NCI-H2081 (cell line): ENCODE measurements at regions not wholly inside any gene's neighbourhood (a gene's known extent, or its start where the extent isn't known, plus 50 kb on each side); places are given as distances from the start of the nearest gene placed in this dataset.
"Not testable (repeated sequence)": the region's sequence is repeated elsewhere in the genome, so short reads cannot be mapped to it uniquely, and the experiment has no call there.

Experiments used
- DNase-seq, 2 experiments: peaks; one replicate each; lab custom pipeline; 2025; lab: John Stamatoyannopoulos, UW

GRCh38 chr10:33783078-33783477 is 448.6 kb upstream of the NRP1 start:
- DNase-seq = no peak

- DNase-seq = no peak
These were observed 447.3 kb upstream of the NRP1 start for GRCh38 chr10:33781606-33782395.

GRCh38 chr10:33780961-33781360 is 446.5 kb upstream of the NRP1 start:
- no peak for DNase-seq

- no peak for DNase-seq
These were observed 442.8 kb upstream of the NRP1 start for GRCh38 chr10:33777223-33777622.

GRCh38 chr10:33776419-33777070 is 442.1 kb upstream of the NRP1 start:
- DNase-seq = peak in 1 of 2 experiments; percentile 2

DNA sequence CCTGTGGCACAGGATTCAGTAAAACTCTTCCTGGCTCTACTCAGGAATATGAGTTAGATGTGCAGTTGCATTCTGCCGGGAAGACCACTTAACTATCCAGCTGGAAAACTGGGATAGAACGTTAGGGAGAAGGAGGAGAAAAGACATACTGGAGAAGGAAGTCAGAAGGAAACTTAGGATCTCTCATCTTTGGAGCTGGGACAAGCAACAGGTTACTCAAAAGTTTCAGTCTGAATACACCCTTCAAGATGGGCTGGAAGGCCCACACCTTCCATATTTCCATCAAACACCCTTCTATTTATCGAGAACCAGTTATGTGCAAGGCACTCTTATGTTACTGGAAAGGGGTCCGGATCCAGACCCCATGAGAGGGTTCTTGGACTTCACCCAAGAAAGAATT is 440.4 kb upstream of the NRP1 start:
- DNase-seq = no peak

DNA sequence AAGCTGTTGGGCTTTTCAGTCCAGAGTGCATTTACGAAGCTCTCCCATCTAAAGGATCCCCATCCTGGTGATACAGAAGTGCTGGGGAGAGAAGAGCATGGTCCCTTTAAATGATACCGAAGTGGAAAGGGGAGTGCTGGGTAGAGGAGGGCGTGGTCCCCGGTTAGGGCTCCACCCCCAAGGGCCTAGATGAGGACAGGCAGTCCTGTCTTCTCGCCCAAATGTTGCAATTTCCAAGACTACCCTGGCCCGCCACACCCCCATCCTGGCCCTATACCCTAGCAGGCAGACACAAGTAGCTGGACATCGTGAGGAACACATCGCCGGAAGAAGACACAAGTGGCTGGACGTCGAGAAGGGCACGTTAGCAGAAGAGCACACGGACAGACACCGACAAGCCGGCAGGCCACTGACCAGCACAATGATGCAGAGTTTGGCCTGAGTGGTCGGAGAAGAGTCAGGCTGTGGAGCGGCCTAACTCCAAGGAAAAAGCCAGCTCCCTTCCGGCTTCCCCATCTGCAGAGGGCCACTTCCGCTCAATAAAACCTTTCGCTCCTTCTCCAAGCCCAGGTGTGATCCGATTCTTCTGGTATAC is 439.5 kb upstream of the NRP1 start:
- no peak for DNase-seq

DNA sequence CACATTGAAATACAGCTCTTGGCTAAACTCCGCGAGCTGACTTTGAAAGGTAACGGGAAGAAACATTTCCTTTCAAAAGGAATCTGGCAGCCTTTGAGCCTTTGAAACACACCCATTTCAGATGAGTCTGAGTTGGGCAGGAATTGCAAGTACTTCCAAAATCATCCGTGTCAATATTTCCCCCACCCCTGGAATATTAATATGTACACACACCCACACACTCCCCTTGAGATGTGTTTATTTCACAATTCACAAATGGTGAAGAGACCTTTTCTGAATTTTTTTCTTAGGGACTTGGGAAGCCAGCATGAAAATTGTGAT is 438.7 kb upstream of the NRP1 start:
- peak in 1 of 2 experiments; percentile 4 for DNase-seq

GRCh38 chr10:33772370-33773252 is 438.1 kb upstream of the NRP1 start:
- peak in 1 of 2 experiments; percentile 4 for DNase-seq

DNA sequence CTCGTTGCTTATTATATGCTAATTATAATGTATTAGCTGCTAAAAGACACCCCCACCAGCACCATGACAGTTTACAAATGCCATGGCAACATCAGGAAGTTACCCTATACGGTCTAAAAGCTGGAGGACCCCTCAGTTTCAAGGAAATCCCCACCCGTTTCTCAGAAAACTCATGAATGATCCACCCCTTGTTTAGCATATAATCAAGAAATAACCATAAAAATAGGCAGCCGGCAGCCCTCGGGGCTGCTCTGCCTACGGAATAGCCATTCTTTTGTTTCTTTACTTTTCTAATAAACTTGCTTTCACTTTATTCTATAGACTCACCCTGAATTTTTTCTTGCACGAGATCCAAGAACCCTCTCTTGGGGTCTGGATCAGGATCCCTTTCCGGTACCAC is 437.4 kb upstream of the NRP1 start:
- not testable (repeated sequence) for DNase-seq

DNA sequence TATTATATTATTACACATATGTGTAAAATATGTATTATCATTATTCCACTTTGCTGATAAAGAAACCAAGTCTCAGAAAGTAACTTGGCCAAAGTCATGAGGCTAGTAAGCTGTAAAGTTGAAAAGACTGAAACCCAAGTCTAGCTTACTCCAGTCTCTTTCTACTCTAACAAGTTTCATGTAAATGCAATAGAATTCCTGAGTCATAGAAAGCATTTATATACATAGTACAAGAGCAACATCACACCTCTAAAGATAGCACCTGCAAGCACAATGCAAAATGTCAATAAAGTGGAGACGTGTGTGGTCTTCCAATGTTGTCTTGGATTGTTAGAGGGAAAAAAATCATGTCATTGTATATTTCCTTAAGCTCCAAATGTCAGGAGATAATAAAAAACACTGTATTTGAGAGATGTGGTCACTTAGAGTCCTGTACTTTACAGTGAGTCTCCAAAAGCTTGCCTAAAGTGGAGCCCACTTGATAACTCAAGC is 430.3 kb upstream of the NRP1 start:
- no peak for DNase-seq

GRCh38 chr10:33760056-33760943 is 425.8 kb upstream of the NRP1 start:
- DNase-seq = no peak

DNA sequence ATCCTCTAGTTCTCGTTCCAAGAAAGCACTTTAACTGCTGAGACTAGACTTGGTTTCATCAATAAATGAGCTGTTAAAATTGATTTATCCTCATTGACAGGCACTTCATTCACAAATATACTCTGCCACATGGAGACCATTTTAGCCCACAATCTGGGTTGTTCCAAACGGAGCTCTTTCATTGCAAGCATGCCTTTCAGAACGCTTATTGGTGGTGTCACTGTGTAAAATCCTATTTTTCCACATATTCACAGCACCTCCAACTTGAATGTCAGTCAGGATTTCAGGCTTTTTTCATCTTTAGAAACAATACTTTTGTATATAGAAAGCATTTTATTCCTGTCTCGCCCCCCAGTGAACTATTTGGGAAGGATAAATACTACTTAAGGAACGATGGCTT is 424.7 kb upstream of the NRP1 start:
- no peak for DNase-seq

- DNase-seq = no peak
These were observed 423.8 kb upstream of the NRP1 start for GRCh38 chr10:33758299-33758698.

- no peak for DNase-seq
These were observed 419.6 kb upstream of the NRP1 start for GRCh38 chr10:33754052-33754451.

DNA sequence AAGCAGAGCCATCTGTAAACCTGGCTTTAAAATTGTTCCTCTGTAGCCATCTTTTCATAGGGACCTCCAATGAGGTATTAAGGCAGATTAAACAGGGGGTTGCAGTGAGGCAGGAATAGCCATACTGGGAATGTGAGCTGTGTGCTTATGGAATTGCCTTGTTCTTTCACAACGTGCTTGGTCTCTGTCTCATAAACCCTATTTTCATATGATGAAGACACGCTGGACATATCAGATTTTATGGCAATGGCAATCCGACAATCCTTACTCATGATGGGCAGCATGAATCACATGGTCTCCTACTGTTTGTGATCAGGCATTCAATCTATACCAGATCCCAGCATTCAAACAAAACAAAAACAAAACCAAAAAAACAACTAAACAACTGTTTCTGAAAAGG is 418.9 kb upstream of the NRP1 start:
- DNase-seq = no peak

DNA sequence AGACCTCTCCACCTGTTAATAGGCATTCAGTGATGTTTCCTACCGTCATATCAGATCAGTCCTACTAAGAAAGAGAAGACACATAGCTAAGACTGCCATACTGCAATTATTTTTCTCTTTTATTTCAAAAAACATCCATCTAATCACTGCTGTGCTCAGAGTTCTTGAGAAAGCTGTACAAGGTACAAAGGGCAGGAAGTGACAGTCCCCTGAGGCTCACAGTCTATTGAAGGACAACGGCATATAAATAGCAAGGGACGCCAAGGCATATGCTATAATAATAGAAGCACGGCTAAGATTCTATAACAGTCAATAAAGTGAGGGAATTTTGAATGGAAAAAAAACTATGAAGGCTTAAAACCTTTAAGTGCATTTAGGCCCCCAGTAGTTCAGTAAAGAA is 415.3 kb upstream of the NRP1 start:
- no peak for DNase-seq

DNA sequence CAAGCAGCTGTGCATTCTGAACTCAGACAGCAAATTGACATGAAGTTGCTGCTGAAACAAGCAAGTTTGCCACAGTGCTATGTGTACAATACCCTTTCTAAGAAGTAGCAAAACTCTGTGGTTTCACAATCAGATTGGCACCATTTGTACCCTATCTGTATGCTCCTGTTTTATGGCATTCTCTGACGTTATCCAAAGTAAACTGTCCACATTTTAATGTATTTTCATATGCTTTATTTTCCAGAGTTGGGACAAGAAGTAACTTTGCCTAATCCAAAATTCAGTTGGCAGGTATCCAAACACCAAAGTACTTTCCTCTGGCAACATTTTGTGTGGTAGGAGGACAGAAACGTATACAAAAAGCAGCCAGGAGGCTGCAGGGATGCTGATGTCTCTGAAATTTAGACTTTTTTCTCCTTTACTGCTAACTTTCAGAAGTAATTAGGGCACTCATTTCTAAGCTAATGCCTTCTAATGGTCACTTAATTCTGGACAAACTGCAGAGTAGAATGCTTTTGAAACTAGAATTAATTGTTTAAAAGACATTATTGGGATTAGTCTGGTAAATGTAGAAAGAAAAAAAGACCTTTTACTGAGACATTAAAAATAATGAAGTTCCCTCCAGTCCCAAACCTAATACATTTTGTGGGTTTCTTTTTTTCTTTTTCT is 414.7 kb upstream of the NRP1 start:
- DNase-seq = no peak

GRCh38 chr10:33746836-33747268 is 412.4 kb upstream of the NRP1 start:
- DNase-seq = no peak

DNA sequence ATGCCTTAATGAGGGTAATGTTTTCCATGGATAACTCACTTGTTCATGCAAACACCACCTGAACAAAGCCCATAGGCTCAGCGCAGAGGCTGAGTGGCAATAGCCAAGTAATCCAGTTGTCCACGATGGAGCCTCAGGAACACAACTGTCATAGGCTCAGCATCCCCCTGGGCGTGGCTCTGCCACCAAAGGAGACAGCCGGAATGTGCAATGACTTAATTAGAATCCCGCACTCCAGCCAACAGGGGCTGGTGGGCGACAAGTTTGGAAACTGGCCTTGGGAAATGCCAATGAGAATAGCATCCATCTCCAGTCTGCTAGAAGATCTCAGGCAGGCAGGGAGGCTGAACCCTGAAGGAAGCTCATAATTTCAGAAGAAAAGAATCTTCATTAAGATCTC is 411.7 kb upstream of the NRP1 start:
- no peak for DNase-seq

GRCh38 chr10:33743429-33743857 is 409.0 kb upstream of the NRP1 start:
- no peak for DNase-seq
